Keratinocyte (primary cell): ENCODE measurements at regions not wholly inside any gene's neighbourhood (a gene's known extent, or its start where the extent isn't known, plus 50 kb on each side); places are given as distances from the start of the nearest gene placed in this dataset.

Experiments used
- DNase-seq: peaks from one replicate; pipeline ENCODE4 v3.0.0-alpha.2; 2011; ENCODE audit warnings: low read depth, missing footprints, low spot score
- FAIRE-seq: peaks from 2 replicates; lab custom pipeline; 2011; peaks lifted over from hg19 to GRCh38; lab: Jason Lieb, UNC
- H2AFZ ChIP-seq: 2 replicates; pipeline ENCODE4 v1.6.0; 2012; ENCODE audit warnings: low read length, control low read depth, inconsistent platforms; ENCODE audit not compliant: control insufficient read depth
- H3K27ac ChIP-seq: 2 replicates; pipeline ENCODE4 v1.5.1; 2011; ENCODE audit warnings: low read length; ENCODE audit not compliant: control insufficient read depth, insufficient read depth
- H3K27me3 ChIP-seq: 3 replicates; pipeline ENCODE4 v1.6.0; 2011; ENCODE audit warnings: low read length; ENCODE audit not compliant: control insufficient read depth, insufficient read depth; ENCODE audit errors: extremely low read depth
- H3K36me3 ChIP-seq, 2 experiments: 2 replicates in 1 of 2; 3 replicates in 1 of 2; pipeline ENCODE4 v1.5.1; 2011; ENCODE audit warnings: low read length in 2 of 2, mild to moderate bottlenecking in 1 of 2; ENCODE audit not compliant: control insufficient read depth in 2 of 2, insufficient read depth in 2 of 2; ENCODE audit errors: extremely low read depth in 1 of 2
- H3K4me1 ChIP-seq: 3 replicates; pipeline ENCODE4 v1.5.1; 2011; ENCODE audit warnings: low read length; ENCODE audit not compliant: control insufficient read depth, insufficient read depth; ENCODE audit errors: extremely low read depth
- H3K4me2 ChIP-seq: 3 replicates; pipeline ENCODE4 v1.6.0; 2011; ENCODE audit warnings: low read depth, low read length; ENCODE audit not compliant: control insufficient read depth, insufficient read depth; ENCODE audit errors: extremely low read depth
- H3K4me3 ChIP-seq, 3 experiments: fragments of 200-600 bp in 1 of 3; sonication (generic) in 1 of 3; 2 replicates in 2 of 3; 3 replicates in 1 of 3; pipeline ENCODE4 v1.5.1; 2011 to 2016; ENCODE audit warnings: low read length in 3 of 3, mild to moderate bottlenecking in 3 of 3, control low read depth in 2 of 3, inconsistent platforms in 1 of 3, low read depth in 1 of 3, mixed read lengths in 1 of 3, mixed run types in 1 of 3, moderate library complexity in 1 of 3; ENCODE audit not compliant: control insufficient read depth in 2 of 3, insufficient read depth in 2 of 3; ENCODE audit errors: extremely low read depth in 1 of 3
- H3K79me2 ChIP-seq: 2 replicates; pipeline ENCODE4 v1.6.0; 2012; ENCODE audit warnings: low read length; ENCODE audit not compliant: control insufficient read depth, insufficient read depth
- H3K9ac ChIP-seq: 3 replicates; pipeline ENCODE4 v1.6.0; 2011; ENCODE audit warnings: low read length; ENCODE audit not compliant: control insufficient read depth, insufficient read depth; ENCODE audit errors: extremely low read depth
- H3K9me1 ChIP-seq: 3 replicates; pipeline ENCODE4 v1.6.0; 2011; ENCODE audit warnings: low read length; ENCODE audit not compliant: control insufficient read depth, insufficient read depth; ENCODE audit errors: extremely low read depth
- H3K9me3 ChIP-seq: 2 replicates; pipeline ENCODE4 v1.5.1; 2012; ENCODE audit warnings: low read depth, low read length; ENCODE audit not compliant: control insufficient read depth
- H4K20me1 ChIP-seq: 3 replicates; pipeline ENCODE4 v1.6.0; 2011; ENCODE audit warnings: low read length; ENCODE audit not compliant: control insufficient read depth, insufficient read depth; ENCODE audit errors: extremely low read depth
- CTCF ChIP-seq, 3 experiments: IDR thresholded peaks in 1 of 3; conservative IDR thresholded peaks in 1 of 3; optimal IDR thresholded peaks in 1 of 3; 2 replicates in 2 of 3; 3 replicates in 1 of 3; pipeline versions ENCODE3 to v1.5.1; 2011; ENCODE audit warnings: low read length in 3 of 3, mild to moderate bottlenecking in 3 of 3, moderate library complexity in 2 of 3, control low read depth in 1 of 3, inconsistent platforms in 1 of 3; ENCODE audit not compliant: insufficient read depth in 2 of 3; ENCODE audit errors: extremely low read depth in 1 of 3
- EZH2 ChIP-seq: IDR thresholded peaks from one replicate; pipeline ENCODE4 v1.6.1; 2012; ENCODE audit warnings: inconsistent platforms, mild to moderate bottlenecking, low read length, moderate library complexity
- dilution Hi-C: fragments of 300-500 bp; cut with MboI; formaldehyde crosslinking; loops from one replicate; pipeline ENCODE4 v1.7.0; 2020; ENCODE audit warnings: low sequenced_read_pairs; ENCODE audit not compliant: extremely low pct_ligation_motif_present

GRCh38 chr7:46767071-46767470 is 814.8 kb downstream of the TNS3 start:
- FAIRE-seq = no peak

GRCh38 chr7:46764100-46764936 is 817.6 kb downstream of the TNS3 start:
- no peak overlapping the region for H2AFZ ChIP-seq
- peaks cover 2% of the 10 kb centered on the region for H3K9me3 ChIP-seq
- dilution Hi-C loops = no loop called here
- DNase-seq (peak; percentile 64), FAIRE-seq (peak; percentile 100)
- H3K9ac ChIP-seq = no peak overlapping the region
- H3K9me1 ChIP-seq = no peaks in the 10 kb centered on the region
- H3K36me3 ChIP-seq = no peaks in the 10 kb centered on the region
- no peaks in the 10 kb centered on the region for H4K20me1 ChIP-seq
- peak overlapping the region; percentile 15 for H3K27ac ChIP-seq
- H3K27me3 ChIP-seq = no peaks in the 10 kb centered on the region
- H3K4me3 ChIP-seq = no peak overlapping the region
- TF ChIP-seq CTCF (optimal IDR thresholded peaks at IDR 0.05 in 1 of 3, IDR thresholded peaks at IDR 0.05 in 1 of 3, conservative IDR thresholded peaks at IDR 0.05 in 1 of 3; ENCODE audit: extremely low read depth in 1 of 3, insufficient read depth in 2 of 3, low read length in 3 of 3) (no peak), EZH2 (no peak)
- peaks cover 12% of the 10 kb centered on the region for H3K4me1 ChIP-seq
- peak overlapping the region; percentile 47 for H3K4me2 ChIP-seq
- no peaks in the 10 kb centered on the region for H3K79me2 ChIP-seq

More at GRCh38 chr7:46767071-46767470, 814.8 kb downstream of the TNS3 start:
- no peaks in the 10 kb centered on the region for H3K36me3 ChIP-seq
- H3K9me1 ChIP-seq = no peaks in the 10 kb centered on the region
- H4K20me1 ChIP-seq = no peaks in the 10 kb centered on the region
- no peak overlapping the region for H2AFZ ChIP-seq
- H3K9ac ChIP-seq = no peak overlapping the region
- no peak for TF ChIP-seq CTCF (optimal IDR thresholded peaks at IDR 0.05 in 1 of 3, IDR thresholded peaks at IDR 0.05 in 1 of 3, conservative IDR thresholded peaks at IDR 0.05 in 1 of 3; ENCODE audit: extremely low read depth in 1 of 3, insufficient read depth in 2 of 3, low read length in 3 of 3)
- no peak for TF ChIP-seq EZH2
- no peaks in the 10 kb centered on the region for H3K79me2 ChIP-seq
- H3K4me2 ChIP-seq = no peak overlapping the region
- peaks cover 2% of the 10 kb centered on the region for H3K9me3 ChIP-seq
- no peaks in the 10 kb centered on the region for H3K27me3 ChIP-seq
- H3K27ac ChIP-seq = no peak overlapping the region
- no peak overlapping the region for H3K4me3 ChIP-seq
- no peak for DNase-seq
- dilution Hi-C loops = no loop called here
- H3K4me1 ChIP-seq = peaks cover 12% of the 10 kb centered on the region
